ENCODE measurements at regions not wholly inside any gene's neighbourhood (a gene's known extent, or its start where the extent isn't known, plus 50 kb on each side); places are given as distances from the start of the nearest gene placed in this dataset.

DNA sequence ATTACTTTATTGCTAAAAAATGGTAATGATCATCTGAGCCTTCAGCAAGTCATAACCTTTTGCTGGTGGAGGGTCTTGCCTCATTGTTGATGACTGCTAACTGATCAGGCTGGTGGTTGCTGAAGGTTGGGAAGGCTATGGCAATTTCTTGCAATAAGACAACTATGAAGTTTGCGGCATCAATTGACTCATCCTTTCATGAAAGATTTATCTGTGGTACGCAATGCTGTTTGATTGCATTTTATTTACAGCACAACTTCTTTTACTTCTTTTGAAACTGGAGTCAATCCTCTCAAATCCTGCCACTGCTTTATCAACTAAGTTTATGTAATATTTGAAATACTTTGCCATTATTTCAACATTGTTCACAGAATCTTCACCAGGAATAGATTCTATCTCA, 58.3 kb upstream of the ACO1 start:
- ATAC-seq (no peak), DNase-seq (ENCODE audit: low read depth, low spot score) (no peak)
- in situ Hi-C loops (cut with HindIII; ENCODE audit: low pct_unique_long_range_greater_than_20kb, low sequenced_read_pairs), result no loop called here
- Histone ChIP-seq H3K4me1 (ENCODE audit: control insufficient read depth, insufficient read depth, low read length) (no peaks in the 10 kb centered on the region), H3K27ac (ENCODE audit: low read length) (no peak overlapping the region), H3K27me3 (ENCODE audit: control insufficient read depth, insufficient read depth, low read length) (no peaks in the 10 kb centered on the region), H3K9me3 (ENCODE audit: control insufficient read depth, insufficient read depth, low read depth, low read length) (no peaks in the 10 kb centered on the region), H3K4me3 (ENCODE audit: low read depth in 2 of 2, low read length in 2 of 2) (no peak overlapping the region), H3K36me3 (ENCODE audit: control insufficient read depth, insufficient read depth, low read length) (no peaks in the 10 kb centered on the region)
- intact Hi-C loops (cut with micrococcal nuclease; ENCODE audit: unreplicated experiment), result no loop called here
- POLR2A ChIA-PET, result no interaction called here
- CTCF ChIA-PET, result no interaction called here
- TF ChIP-seq SIN3A (IDR thresholded peaks at IDR 0.05; ENCODE audit: borderline replicate concordance, insufficient read depth, low read depth, low read length) (no peak), TCF7L2 (IDR thresholded peaks at IDR 0.05; ENCODE audit: low read depth, low read length) (no peak), POLR2AphosphoS5 (IDR thresholded peaks at IDR 0.05; ENCODE audit: low read depth, low read length) (no peak)
- TF ChIP-seq, protein P1, sequence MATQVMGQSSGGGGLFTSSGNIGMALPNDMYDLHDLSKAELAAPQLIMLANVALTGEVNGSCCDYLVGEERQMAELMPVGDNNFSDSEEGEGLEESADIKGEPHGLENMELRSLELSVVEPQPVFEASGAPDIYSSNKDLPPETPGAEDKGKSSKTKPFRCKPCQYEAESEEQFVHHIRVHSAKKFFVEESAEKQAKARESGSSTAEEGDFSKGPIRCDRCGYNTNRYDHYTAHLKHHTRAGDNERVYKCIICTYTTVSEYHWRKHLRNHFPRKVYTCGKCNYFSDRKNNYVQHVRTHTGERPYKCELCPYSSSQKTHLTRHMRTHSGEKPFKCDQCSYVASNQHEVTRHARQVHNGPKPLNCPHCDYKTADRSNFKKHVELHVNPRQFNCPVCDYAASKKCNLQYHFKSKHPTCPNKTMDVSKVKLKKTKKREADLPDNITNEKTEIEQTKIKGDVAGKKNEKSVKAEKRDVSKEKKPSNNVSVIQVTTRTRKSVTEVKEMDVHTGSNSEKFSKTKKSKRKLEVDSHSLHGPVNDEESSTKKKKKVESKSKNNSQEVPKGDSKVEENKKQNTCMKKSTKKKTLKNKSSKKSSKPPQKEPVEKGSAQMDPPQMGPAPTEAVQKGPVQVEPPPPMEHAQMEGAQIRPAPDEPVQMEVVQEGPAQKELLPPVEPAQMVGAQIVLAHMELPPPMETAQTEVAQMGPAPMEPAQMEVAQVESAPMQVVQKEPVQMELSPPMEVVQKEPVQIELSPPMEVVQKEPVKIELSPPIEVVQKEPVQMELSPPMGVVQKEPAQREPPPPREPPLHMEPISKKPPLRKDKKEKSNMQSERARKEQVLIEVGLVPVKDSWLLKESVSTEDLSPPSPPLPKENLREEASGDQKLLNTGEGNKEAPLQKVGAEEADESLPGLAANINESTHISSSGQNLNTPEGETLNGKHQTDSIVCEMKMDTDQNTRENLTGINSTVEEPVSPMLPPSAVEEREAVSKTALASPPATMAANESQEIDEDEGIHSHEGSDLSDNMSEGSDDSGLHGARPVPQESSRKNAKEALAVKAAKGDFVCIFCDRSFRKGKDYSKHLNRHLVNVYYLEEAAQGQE (IDR thresholded peaks at IDR 0.05; ENCODE audit: insufficient read depth in 1 of 2, low read depth in 2 of 2, low read length in 1 of 2), result no peak
- TF ChIP-seq, protein P2, sequence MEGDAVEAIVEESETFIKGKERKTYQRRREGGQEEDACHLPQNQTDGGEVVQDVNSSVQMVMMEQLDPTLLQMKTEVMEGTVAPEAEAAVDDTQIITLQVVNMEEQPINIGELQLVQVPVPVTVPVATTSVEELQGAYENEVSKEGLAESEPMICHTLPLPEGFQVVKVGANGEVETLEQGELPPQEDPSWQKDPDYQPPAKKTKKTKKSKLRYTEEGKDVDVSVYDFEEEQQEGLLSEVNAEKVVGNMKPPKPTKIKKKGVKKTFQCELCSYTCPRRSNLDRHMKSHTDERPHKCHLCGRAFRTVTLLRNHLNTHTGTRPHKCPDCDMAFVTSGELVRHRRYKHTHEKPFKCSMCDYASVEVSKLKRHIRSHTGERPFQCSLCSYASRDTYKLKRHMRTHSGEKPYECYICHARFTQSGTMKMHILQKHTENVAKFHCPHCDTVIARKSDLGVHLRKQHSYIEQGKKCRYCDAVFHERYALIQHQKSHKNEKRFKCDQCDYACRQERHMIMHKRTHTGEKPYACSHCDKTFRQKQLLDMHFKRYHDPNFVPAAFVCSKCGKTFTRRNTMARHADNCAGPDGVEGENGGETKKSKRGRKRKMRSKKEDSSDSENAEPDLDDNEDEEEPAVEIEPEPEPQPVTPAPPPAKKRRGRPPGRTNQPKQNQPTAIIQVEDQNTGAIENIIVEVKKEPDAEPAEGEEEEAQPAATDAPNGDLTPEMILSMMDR (IDR thresholded peaks at IDR 0.05), result no peak
- BruUV-seq (replicated peaks), result no TSS peak

DNA sequence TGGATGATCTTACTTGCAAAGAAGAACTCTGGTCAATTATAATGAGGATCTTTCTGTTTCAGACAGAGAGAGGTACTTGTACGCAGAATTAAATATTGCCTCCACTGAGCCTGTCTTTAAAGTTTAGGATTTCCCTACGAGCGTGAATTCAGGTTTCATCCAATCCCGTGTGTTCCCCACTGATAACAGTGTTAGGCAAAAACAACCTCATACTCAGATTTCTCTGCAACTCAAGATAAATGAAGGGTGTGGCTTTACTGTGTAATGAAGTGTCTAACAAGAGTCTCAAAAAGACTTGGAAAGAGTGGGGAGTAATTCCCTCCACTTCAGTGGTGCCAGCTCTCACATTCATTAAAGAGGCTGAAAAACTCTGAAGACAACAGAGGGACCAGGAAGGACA, 53.2 kb upstream of the ACO1 start:
- TF ChIP-seq, protein P2 (IDR thresholded peaks at IDR 0.05), result no peak
- TF ChIP-seq, protein P1 (IDR thresholded peaks at IDR 0.05; ENCODE audit: insufficient read depth in 1 of 2, low read depth in 2 of 2, low read length in 1 of 2), result no peak
- TF ChIP-seq TCF7L2 (IDR thresholded peaks at IDR 0.05; ENCODE audit: low read depth, low read length) (no peak), SIN3A (IDR thresholded peaks at IDR 0.05; ENCODE audit: borderline replicate concordance, insufficient read depth, low read depth, low read length) (no peak), POLR2AphosphoS5 (IDR thresholded peaks at IDR 0.05; ENCODE audit: low read depth, low read length) (no peak)
- ATAC-seq, result no peak
- no peak overlapping the region for H3K27ac ChIP-seq (ENCODE audit: low read length)
- intact Hi-C loops (cut with micrococcal nuclease; ENCODE audit: unreplicated experiment), result no loop called here
- ChIA-PET POLR2A (no interaction called here), CTCF (no interaction called here)
- no peak overlapping the region for H3K4me3 ChIP-seq (ENCODE audit: low read depth in 2 of 2, low read length in 2 of 2)
- H3K27me3 ChIP-seq (ENCODE audit: control insufficient read depth, insufficient read depth, low read length), result no peaks in the 10 kb centered on the region
- H3K4me1 ChIP-seq (ENCODE audit: control insufficient read depth, insufficient read depth, low read length), result no peaks in the 10 kb centered on the region
- DNase-seq (ENCODE audit: low read depth, low spot score), result no peak
- no peaks in the 10 kb centered on the region for H3K36me3 ChIP-seq (ENCODE audit: control insufficient read depth, insufficient read depth, low read length)
- no peaks in the 10 kb centered on the region for H3K9me3 ChIP-seq (ENCODE audit: control insufficient read depth, insufficient read depth, low read depth, low read length)
- no TSS peak for BruUV-seq (replicated peaks)
- in situ Hi-C loops (cut with HindIII; ENCODE audit: low pct_unique_long_range_greater_than_20kb, low sequenced_read_pairs), result no loop called here
